ENCODE measurements at regions not wholly inside any gene's neighbourhood (a gene's known extent, or its start where the extent isn't known, plus 50 kb on each side); places are given as distances from the start of the nearest gene placed in this dataset.

DNA sequence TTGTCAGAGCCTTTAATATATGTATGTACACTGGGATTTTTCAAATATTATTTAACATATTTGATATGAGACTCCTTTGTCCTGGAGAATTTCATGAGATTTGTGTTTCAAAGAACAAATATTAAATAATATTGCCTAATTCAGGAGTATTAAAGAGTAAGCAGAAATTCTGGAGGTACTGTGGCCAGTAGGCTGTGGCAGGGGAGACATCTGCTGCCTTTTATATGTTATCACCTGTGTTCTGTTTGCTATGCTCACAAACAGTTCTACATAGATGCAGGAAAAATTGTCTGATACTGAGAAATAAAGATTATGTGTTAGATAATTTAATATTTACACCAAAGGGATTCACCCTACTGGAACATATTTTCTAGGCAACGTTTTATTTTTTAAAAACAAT is 395.4 kb upstream of the SLC35B3 start:
- Histone ChIP-seq H3K9me3 (ENCODE audit: control insufficient read depth in 1 of 2, insufficient read depth in 1 of 2, low read depth in 1 of 2, low read length in 2 of 2) (no peaks in the 10 kb centered on the region), H3K36me3 (ENCODE audit: control insufficient read depth in 1 of 2, insufficient read depth in 2 of 2, low read length in 2 of 2) (no peaks in the 10 kb centered on the region), H3K4me3 (replicated peaks in 1 of 2; ENCODE audit: low read depth in 1 of 2, low read length in 2 of 2) (no peak overlapping the region), H3K79me2 (ENCODE audit: insufficient read depth, low read length) (no peaks in the 10 kb centered on the region), H4K20me1 (ENCODE audit: insufficient read depth) (no peaks in the 10 kb centered on the region), H2AFZ (ENCODE audit: low read depth, low read length, poor library complexity, severe bottlenecking) (no peak overlapping the region), H3K9ac (ENCODE audit: low read length) (no peak overlapping the region), H3K4me1 (ENCODE audit: control insufficient read depth in 1 of 2, insufficient read depth in 2 of 2, low read length in 2 of 2) (no peaks in the 10 kb centered on the region), H3K27ac (ENCODE audit: low read depth, low read length) (no peak overlapping the region), H3K4me2 (ENCODE audit: low read length) (no peak overlapping the region), H3K27me3 (ENCODE audit: insufficient read depth, low read length) (no peaks in the 10 kb centered on the region), H3K9me2 (ENCODE audit: insufficient read depth) (no peaks in the 10 kb centered on the region)
- TF ChIP-seq, protein P1, sequence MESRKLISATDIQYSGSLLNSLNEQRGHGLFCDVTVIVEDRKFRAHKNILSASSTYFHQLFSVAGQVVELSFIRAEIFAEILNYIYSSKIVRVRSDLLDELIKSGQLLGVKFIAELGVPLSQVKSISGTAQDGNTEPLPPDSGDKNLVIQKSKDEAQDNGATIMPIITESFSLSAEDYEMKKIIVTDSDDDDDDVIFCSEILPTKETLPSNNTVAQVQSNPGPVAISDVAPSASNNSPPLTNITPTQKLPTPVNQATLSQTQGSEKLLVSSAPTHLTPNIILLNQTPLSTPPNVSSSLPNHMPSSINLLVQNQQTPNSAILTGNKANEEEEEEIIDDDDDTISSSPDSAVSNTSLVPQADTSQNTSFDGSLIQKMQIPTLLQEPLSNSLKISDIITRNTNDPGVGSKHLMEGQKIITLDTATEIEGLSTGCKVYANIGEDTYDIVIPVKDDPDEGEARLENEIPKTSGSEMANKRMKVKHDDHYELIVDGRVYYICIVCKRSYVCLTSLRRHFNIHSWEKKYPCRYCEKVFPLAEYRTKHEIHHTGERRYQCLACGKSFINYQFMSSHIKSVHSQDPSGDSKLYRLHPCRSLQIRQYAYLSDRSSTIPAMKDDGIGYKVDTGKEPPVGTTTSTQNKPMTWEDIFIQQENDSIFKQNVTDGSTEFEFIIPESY (IDR thresholded peaks at IDR 0.05; ENCODE audit: extremely low read depth, insufficient replicate concordance, low read length): no peak
- TF ChIP-seq JUND (IDR thresholded peaks at IDR 0.05): no peak
- no peak for DNase-seq (ENCODE audit: low read depth, low spot score)
- ChIA-PET CTCF (no interaction called here), POLR2A (no interaction called here), RAD21 (ENCODE audit: low non-redundant PET in 1 of 2, low total read pairs in 2 of 2, uncharacterized antibody in 2 of 2, unreplicated experiment in 2 of 2) (no interaction called here)
- ATAC-seq: no peak
- intact Hi-C loops (cut with micrococcal nuclease): no loop called here
- BruUV-seq (replicated peaks): no TSS peak

DNA sequence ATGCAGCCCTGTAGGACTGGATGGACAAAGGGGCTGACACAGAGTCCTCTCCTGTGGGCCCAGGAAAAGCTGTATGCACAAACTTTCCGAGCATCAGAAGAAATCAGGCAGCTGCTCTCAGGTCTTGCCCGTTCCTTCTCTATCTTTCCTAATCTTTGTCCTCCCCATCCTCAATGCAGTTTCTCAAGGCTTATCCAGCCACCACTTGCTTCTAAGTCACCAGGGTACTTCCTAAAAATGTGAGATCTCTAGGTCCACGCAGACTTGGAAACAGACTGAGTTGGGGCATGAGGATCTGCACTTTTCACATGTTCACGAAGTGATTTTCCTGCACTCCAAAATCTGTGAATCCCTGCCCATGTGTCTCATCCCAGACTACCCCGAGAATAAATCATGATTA is 394.5 kb upstream of the SLC35B3 start:
- Histone ChIP-seq H3K9me2 (ENCODE audit: insufficient read depth) (peaks cover 3% of the 10 kb centered on the region; the same call in 1 of the 2 replicates), H3K27me3 (ENCODE audit: insufficient read depth, low read length) (no peaks in the 10 kb centered on the region), H2AFZ (ENCODE audit: low read depth, low read length, poor library complexity, severe bottlenecking) (no peak overlapping the region), H3K9ac (ENCODE audit: low read length) (no peak overlapping the region), H3K79me2 (ENCODE audit: insufficient read depth, low read length) (no peaks in the 10 kb centered on the region), H3K4me1 (ENCODE audit: control insufficient read depth in 1 of 2, insufficient read depth in 2 of 2, low read length in 2 of 2) (no peaks in the 10 kb centered on the region), H3K27ac (ENCODE audit: low read depth, low read length) (no peak overlapping the region), H4K20me1 (ENCODE audit: insufficient read depth) (no peaks in the 10 kb centered on the region), H3K9me3 (ENCODE audit: control insufficient read depth in 1 of 2, insufficient read depth in 1 of 2, low read depth in 1 of 2, low read length in 2 of 2) (no peaks in the 10 kb centered on the region), H3K36me3 (ENCODE audit: control insufficient read depth in 1 of 2, insufficient read depth in 2 of 2, low read length in 2 of 2) (no peaks in the 10 kb centered on the region), H3K4me2 (ENCODE audit: low read length) (no peak overlapping the region), H3K4me3 (replicated peaks in 1 of 2; ENCODE audit: low read depth in 1 of 2, low read length in 2 of 2) (no peak overlapping the region)
- no TSS peak for BruUV-seq (replicated peaks)
- ATAC-seq (no peak), DNase-seq (ENCODE audit: low read depth, low spot score) (no peak)
- POLR2A ChIA-PET: no interaction called here
- no peak for TF ChIP-seq SP1 (IDR thresholded peaks at IDR 0.05; ENCODE audit: low read depth)
- TF ChIP-seq, protein P2, sequence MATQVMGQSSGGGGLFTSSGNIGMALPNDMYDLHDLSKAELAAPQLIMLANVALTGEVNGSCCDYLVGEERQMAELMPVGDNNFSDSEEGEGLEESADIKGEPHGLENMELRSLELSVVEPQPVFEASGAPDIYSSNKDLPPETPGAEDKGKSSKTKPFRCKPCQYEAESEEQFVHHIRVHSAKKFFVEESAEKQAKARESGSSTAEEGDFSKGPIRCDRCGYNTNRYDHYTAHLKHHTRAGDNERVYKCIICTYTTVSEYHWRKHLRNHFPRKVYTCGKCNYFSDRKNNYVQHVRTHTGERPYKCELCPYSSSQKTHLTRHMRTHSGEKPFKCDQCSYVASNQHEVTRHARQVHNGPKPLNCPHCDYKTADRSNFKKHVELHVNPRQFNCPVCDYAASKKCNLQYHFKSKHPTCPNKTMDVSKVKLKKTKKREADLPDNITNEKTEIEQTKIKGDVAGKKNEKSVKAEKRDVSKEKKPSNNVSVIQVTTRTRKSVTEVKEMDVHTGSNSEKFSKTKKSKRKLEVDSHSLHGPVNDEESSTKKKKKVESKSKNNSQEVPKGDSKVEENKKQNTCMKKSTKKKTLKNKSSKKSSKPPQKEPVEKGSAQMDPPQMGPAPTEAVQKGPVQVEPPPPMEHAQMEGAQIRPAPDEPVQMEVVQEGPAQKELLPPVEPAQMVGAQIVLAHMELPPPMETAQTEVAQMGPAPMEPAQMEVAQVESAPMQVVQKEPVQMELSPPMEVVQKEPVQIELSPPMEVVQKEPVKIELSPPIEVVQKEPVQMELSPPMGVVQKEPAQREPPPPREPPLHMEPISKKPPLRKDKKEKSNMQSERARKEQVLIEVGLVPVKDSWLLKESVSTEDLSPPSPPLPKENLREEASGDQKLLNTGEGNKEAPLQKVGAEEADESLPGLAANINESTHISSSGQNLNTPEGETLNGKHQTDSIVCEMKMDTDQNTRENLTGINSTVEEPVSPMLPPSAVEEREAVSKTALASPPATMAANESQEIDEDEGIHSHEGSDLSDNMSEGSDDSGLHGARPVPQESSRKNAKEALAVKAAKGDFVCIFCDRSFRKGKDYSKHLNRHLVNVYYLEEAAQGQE (IDR thresholded peaks at IDR 0.05; ENCODE audit: low read depth): no peak
- no peak for TF ChIP-seq ZNF274 (IDR thresholded peaks at IDR 0.05; ENCODE audit: low read depth, low read length)
- TF ChIP-seq, protein P3, sequence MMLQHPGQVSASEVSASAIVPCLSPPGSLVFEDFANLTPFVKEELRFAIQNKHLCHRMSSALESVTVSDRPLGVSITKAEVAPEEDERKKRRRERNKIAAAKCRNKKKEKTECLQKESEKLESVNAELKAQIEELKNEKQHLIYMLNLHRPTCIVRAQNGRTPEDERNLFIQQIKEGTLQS (IDR thresholded peaks at IDR 0.05): no peak
- no peak for TF ChIP-seq CBX3 (IDR thresholded peaks at IDR 0.05; ENCODE audit: low read depth)
- no peak for TF ChIP-seq TCF7L2 (IDR thresholded peaks at IDR 0.05; ENCODE audit: borderline replicate concordance, extremely low read depth, insufficient read depth, insufficient read length)
- TF ChIP-seq CEBPB (IDR thresholded peaks at IDR 0.05; ENCODE audit: low read depth): no peak
- no peak for TF ChIP-seq JUND (IDR thresholded peaks at IDR 0.05)
- TF ChIP-seq RAD21 (IDR thresholded peaks at IDR 0.05; ENCODE audit: low read depth): no peak
- TF ChIP-seq YY1 (IDR thresholded peaks at IDR 0.05; ENCODE audit: extremely low read depth, insufficient replicate concordance, low read depth, low read length): no peak
- TF ChIP-seq ZFX (IDR thresholded peaks at IDR 0.05): no peak
- no peak for TF ChIP-seq SIN3A (IDR thresholded peaks at IDR 0.05; ENCODE audit: low read depth)
- no peak for TF ChIP-seq EZH2 (IDR thresholded peaks at IDR 0.05)
- TF ChIP-seq, protein P4, sequence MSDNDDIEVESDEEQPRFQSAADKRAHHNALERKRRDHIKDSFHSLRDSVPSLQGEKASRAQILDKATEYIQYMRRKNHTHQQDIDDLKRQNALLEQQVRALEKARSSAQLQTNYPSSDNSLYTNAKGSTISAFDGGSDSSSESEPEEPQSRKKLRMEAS (IDR thresholded peaks at IDR 0.05): no peak
- no peak for TF ChIP-seq POLR2AphosphoS5 (IDR thresholded peaks at IDR 0.05; ENCODE audit: low read depth, low read length)
- CTCF ChIA-PET: no interaction called here
- intact Hi-C loops (cut with micrococcal nuclease): no loop called here
- RAD21 ChIA-PET (ENCODE audit: low non-redundant PET in 1 of 2, low total read pairs in 2 of 2, uncharacterized antibody in 2 of 2, unreplicated experiment in 2 of 2): no interaction called here
